ENCODE measurements at regions not wholly inside any gene's neighbourhood (a gene's known extent, or its start where the extent isn't known, plus 50 kb on each side); places are given as distances from the start of the nearest gene placed in this dataset.

DNA sequence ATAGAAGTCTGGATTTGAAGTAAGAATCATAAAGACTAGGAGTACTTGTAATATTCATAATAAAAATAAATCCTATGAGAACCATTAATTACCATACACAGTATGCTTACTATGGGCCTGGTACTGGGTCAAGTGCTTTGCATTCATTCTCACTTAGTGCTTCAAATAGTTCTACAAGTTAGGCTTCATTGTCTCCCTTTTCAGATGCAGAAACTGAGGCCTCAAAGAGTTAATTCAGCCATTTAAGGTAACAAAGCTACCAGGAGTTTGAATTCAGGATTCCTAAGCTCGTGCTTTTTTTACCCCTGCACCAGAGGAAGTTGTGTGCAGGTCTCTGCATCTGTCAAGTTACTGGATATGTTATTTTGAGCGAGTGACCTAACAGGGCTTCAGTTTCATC lies 1098.4 kb upstream of the EEF2KMT start:
- Histone ChIP-seq H3K4me1 (ENCODE audit: insufficient read depth, low read length) (no peaks in the 10 kb centered on the region), H3K36me3 (ENCODE audit: insufficient read depth, low read length) (no peaks in the 10 kb centered on the region), H3K9me3 (ENCODE audit: low read length) (no peaks in the 10 kb centered on the region), H3K4me3 (ENCODE audit: low read length) (no peak overlapping the region), H3K27me3 (ENCODE audit: insufficient read depth, low read length) (no peaks in the 10 kb centered on the region), H2AFZ (ENCODE audit: low read depth, low read length) (no peak overlapping the region)

- H3K4me1 ChIP-seq (ENCODE audit: insufficient read depth, low read length) = no peaks in the 10 kb centered on the region
- H3K9me3 ChIP-seq (ENCODE audit: low read length) = no peaks in the 10 kb centered on the region
- H3K4me3 ChIP-seq (ENCODE audit: low read length) = no peak overlapping the region
- no peaks in the 10 kb centered on the region for H3K27me3 ChIP-seq (ENCODE audit: insufficient read depth, low read length)
- no peak overlapping the region for H2AFZ ChIP-seq (ENCODE audit: low read depth, low read length)
- no peaks in the 10 kb centered on the region for H3K36me3 ChIP-seq (ENCODE audit: insufficient read depth, low read length)
Measured at GRCh38 chr16:6193718-6194117, 1096.1 kb upstream of the EEF2KMT start.

DNA sequence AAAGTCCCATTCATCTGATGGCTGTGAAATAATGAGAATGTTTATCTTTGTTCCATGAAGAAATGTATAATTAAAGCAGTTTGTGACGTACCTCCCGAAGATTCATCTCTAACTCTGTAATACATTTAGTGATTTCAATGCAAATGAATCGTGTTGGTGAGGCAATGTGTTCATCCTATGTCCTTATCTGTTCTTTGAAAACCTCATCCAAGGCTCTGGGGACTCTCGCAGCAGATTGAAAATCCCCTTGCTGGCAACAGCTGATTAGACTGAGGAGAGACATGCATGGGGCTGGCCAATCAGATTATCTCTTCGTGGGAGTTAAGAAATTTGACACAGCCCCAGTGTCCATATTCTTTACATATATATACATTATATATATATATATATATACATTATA lies 1095.4 kb upstream of the EEF2KMT start:
- H3K36me3 ChIP-seq (ENCODE audit: insufficient read depth, low read length) = no peaks in the 10 kb centered on the region
- no peak overlapping the region for H2AFZ ChIP-seq (ENCODE audit: low read depth, low read length)
- no peaks in the 10 kb centered on the region for H3K4me1 ChIP-seq (ENCODE audit: insufficient read depth, low read length)
- H3K4me3 ChIP-seq (ENCODE audit: low read length) = no peak overlapping the region
- no peaks in the 10 kb centered on the region for H3K27me3 ChIP-seq (ENCODE audit: insufficient read depth, low read length)
- H3K9me3 ChIP-seq (ENCODE audit: low read length) = no peaks in the 10 kb centered on the region

DNA sequence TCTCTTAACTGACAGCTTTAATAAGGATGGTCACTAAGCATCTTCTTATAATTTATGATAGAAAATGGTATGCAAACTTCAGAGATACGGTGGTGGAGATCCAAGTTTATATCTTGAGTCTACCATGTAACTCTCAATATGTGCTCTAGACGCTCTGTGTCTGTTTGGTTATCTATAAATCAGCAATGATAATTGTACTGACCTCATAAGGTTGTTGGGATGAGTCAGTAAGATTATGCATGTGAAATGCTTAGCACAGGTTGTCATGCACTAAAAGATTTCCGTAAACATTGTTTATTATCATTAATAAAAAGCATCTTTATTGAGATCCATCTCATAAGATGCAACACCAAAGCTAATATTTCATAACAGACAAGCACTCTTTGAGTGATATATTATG lies 1094.9 kb upstream of the EEF2KMT start:
- Histone ChIP-seq H2AFZ (ENCODE audit: low read depth, low read length) (no peak overlapping the region), H3K36me3 (ENCODE audit: insufficient read depth, low read length) (no peaks in the 10 kb centered on the region), H3K4me1 (ENCODE audit: insufficient read depth, low read length) (no peaks in the 10 kb centered on the region), H3K27me3 (ENCODE audit: insufficient read depth, low read length) (no peaks in the 10 kb centered on the region), H3K4me3 (ENCODE audit: low read length) (no peak overlapping the region), H3K9me3 (ENCODE audit: low read length) (no peaks in the 10 kb centered on the region)

- H2AFZ ChIP-seq (ENCODE audit: low read depth, low read length) = no peak overlapping the region
- no peaks in the 10 kb centered on the region for H3K27me3 ChIP-seq (ENCODE audit: insufficient read depth, low read length)
- H3K4me3 ChIP-seq (ENCODE audit: low read length) = no peak overlapping the region
- no peaks in the 10 kb centered on the region for H3K4me1 ChIP-seq (ENCODE audit: insufficient read depth, low read length)
- H3K9me3 ChIP-seq (ENCODE audit: low read length) = no peaks in the 10 kb centered on the region
- H3K36me3 ChIP-seq (ENCODE audit: insufficient read depth, low read length) = no peaks in the 10 kb centered on the region
Measured at GRCh38 chr16:6190776-6191175, 1093.2 kb upstream of the EEF2KMT start.

- H2AFZ ChIP-seq (ENCODE audit: low read depth, low read length) = no peak overlapping the region
- H3K9me3 ChIP-seq (ENCODE audit: low read length) = no peaks in the 10 kb centered on the region
- H3K36me3 ChIP-seq (ENCODE audit: insufficient read depth, low read length) = no peaks in the 10 kb centered on the region
- no peak overlapping the region for H3K4me3 ChIP-seq (ENCODE audit: low read length)
- no peaks in the 10 kb centered on the region for H3K4me1 ChIP-seq (ENCODE audit: insufficient read depth, low read length)
- H3K27me3 ChIP-seq (ENCODE audit: insufficient read depth, low read length) = no peaks in the 10 kb centered on the region
Measured at GRCh38 chr16:6189216-6189615, 1091.6 kb upstream of the EEF2KMT start.

GRCh38 chr16:6177616-6178180 lies 1080.1 kb upstream of the EEF2KMT start:
- H3K36me3 ChIP-seq (ENCODE audit: insufficient read depth, low read length) = no peaks in the 10 kb centered on the region

DNA sequence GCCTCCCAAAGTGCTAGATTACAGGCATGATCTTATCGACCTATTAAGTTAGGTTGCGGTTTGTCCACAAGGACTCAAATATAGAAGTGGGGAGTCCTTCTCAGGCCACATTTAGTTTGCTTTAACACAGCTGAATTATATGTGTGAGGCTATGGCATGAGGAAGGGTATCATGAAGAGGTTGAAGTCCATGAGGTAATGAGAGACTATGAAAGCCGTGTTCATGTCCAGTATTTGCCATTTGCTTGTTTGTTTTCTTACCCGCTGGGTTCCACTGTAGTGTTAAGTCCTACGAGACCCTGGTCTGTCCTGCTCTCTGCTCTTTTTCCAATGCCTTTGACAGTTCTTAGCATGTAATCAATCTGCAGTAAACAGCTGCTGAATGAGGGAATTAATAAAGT lies 1072.4 kb upstream of the EEF2KMT start:
- Histone ChIP-seq H3K4me3 (ENCODE audit: low read length) (no peak overlapping the region), H3K36me3 (ENCODE audit: insufficient read depth, low read length) (no peaks in the 10 kb centered on the region), H3K9me3 (ENCODE audit: low read length) (no peaks in the 10 kb centered on the region), H3K4me1 (ENCODE audit: insufficient read depth, low read length) (no peaks in the 10 kb centered on the region), H2AFZ (ENCODE audit: low read depth, low read length) (no peak overlapping the region), H3K27me3 (ENCODE audit: insufficient read depth, low read length) (no peaks in the 10 kb centered on the region)

More at GRCh38 chr16:6177616-6178180, 1080.1 kb upstream of the EEF2KMT start:
- no peaks in the 10 kb centered on the region for H3K4me1 ChIP-seq (ENCODE audit: insufficient read depth, low read length)
- no peaks in the 10 kb centered on the region for H3K9me3 ChIP-seq (ENCODE audit: low read length)
- H3K27me3 ChIP-seq (ENCODE audit: insufficient read depth, low read length) = no peaks in the 10 kb centered on the region
- H3K4me3 ChIP-seq (ENCODE audit: low read length) = no peak overlapping the region
- H2AFZ ChIP-seq (ENCODE audit: low read depth, low read length) = no peak overlapping the region

DNA sequence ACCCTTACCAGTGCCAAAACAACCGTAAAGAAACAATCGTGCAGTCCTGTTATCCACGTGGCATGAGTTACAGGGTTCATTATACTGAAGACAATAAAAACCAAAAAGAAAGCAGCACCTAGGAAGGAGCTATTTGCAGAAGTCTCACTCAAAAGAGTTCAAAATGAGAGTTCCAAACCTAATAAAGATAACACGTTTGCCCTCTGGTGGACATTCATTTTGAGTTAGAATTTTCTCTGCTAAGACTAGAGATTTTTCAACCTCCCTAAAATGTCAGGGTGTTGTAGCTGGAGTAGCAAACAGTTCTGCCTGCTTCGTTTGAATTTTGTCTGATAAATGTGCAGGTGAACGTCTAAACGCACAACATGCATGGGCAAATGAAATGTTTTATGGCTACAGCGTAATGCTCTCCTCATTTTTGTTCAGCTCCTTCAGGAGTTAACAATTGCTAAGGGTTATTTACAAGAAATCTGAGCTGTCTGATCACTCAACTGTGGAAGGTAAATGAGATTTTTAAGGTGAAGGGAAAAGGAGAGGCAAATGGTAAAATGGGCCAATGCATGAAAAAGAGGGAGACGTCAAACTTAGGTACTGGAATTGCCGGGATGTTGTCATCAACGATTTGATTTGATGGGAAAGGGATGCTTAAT lies 1067.9 kb upstream of the EEF2KMT start:
- Histone ChIP-seq H3K9me3 (ENCODE audit: low read length) (no peaks in the 10 kb centered on the region), H3K4me3 (ENCODE audit: low read length) (no peak overlapping the region), H3K4me1 (ENCODE audit: insufficient read depth, low read length) (no peaks in the 10 kb centered on the region), H2AFZ (ENCODE audit: low read depth, low read length) (no peak overlapping the region), H3K36me3 (ENCODE audit: insufficient read depth, low read length) (no peaks in the 10 kb centered on the region), H3K27me3 (ENCODE audit: insufficient read depth, low read length) (no peaks in the 10 kb centered on the region)

- Histone ChIP-seq H3K4me3 (ENCODE audit: low read length) (no peak overlapping the region), H2AFZ (ENCODE audit: low read depth, low read length) (no peak overlapping the region), H3K4me1 (ENCODE audit: insufficient read depth, low read length) (no peaks in the 10 kb centered on the region), H3K36me3 (ENCODE audit: insufficient read depth, low read length) (no peaks in the 10 kb centered on the region), H3K9me3 (ENCODE audit: low read length) (no peaks in the 10 kb centered on the region), H3K27me3 (ENCODE audit: insufficient read depth, low read length) (no peaks in the 10 kb centered on the region)
Measured at GRCh38 chr16:6160871-6161270, 1063.3 kb upstream of the EEF2KMT start.

- Histone ChIP-seq H3K27me3 (ENCODE audit: insufficient read depth, low read length) (no peaks in the 10 kb centered on the region), H2AFZ (ENCODE audit: low read depth, low read length) (no peak overlapping the region), H3K36me3 (ENCODE audit: insufficient read depth, low read length) (no peaks in the 10 kb centered on the region), H3K4me3 (ENCODE audit: low read length) (no peak overlapping the region), H3K9me3 (ENCODE audit: low read length) (no peaks in the 10 kb centered on the region), H3K4me1 (ENCODE audit: insufficient read depth, low read length) (no peaks in the 10 kb centered on the region)
Measured at GRCh38 chr16:6160303-6160702, 1062.7 kb upstream of the EEF2KMT start.

DNA sequence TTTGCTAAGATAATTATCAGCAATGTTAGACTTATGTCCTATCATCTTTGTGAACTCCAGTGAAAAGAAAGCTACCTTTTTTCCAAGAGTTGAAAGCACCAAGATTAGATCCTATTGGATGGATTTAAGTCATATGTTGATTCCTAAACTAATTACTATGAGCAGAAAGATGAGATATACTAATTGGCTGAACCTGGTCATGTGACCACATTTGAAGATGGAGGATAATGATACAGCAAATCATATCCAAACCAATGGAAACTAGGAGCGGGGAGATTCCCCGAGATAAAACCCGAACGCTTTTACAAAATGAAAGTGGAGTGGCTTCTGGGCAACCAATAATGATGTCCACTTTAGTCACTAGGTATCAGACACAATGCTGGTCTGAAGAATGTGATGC lies 1060.2 kb upstream of the EEF2KMT start:
- Histone ChIP-seq H3K9me3 (ENCODE audit: low read length) (no peaks in the 10 kb centered on the region), H3K4me3 (ENCODE audit: low read length) (no peak overlapping the region), H3K36me3 (ENCODE audit: insufficient read depth, low read length) (no peaks in the 10 kb centered on the region), H2AFZ (ENCODE audit: low read depth, low read length) (peak overlapping the region; percentile 26), H3K27me3 (ENCODE audit: insufficient read depth, low read length) (no peaks in the 10 kb centered on the region), H3K4me1 (ENCODE audit: insufficient read depth, low read length) (no peaks in the 10 kb centered on the region)

- H3K4me1 ChIP-seq (ENCODE audit: insufficient read depth, low read length) = no peaks in the 10 kb centered on the region
- no peaks in the 10 kb centered on the region for H3K36me3 ChIP-seq (ENCODE audit: insufficient read depth, low read length)
- H2AFZ ChIP-seq (ENCODE audit: low read depth, low read length) = no peak overlapping the region
- H3K27me3 ChIP-seq (ENCODE audit: insufficient read depth, low read length) = no peaks in the 10 kb centered on the region
- no peaks in the 10 kb centered on the region for H3K9me3 ChIP-seq (ENCODE audit: low read length)
- H3K4me3 ChIP-seq (ENCODE audit: low read length) = no peak overlapping the region
Measured at GRCh38 chr16:6155271-6155670, 1057.7 kb upstream of the EEF2KMT start.

- Histone ChIP-seq H3K4me1 (ENCODE audit: insufficient read depth, low read length) (no peaks in the 10 kb centered on the region), H3K36me3 (ENCODE audit: insufficient read depth, low read length) (no peaks in the 10 kb centered on the region), H3K27me3 (ENCODE audit: insufficient read depth, low read length) (no peaks in the 10 kb centered on the region), H2AFZ (ENCODE audit: low read depth, low read length) (no peak overlapping the region), H3K9me3 (ENCODE audit: low read length) (no peaks in the 10 kb centered on the region), H3K4me3 (ENCODE audit: low read length) (no peak overlapping the region)
Measured at GRCh38 chr16:6153901-6154300, 1056.3 kb upstream of the EEF2KMT start.

Measured in neuron (in vitro differentiated cells).